Fibroblast of skin of left biceps (primary cell): ENCODE measurements at regions not wholly inside any gene's neighbourhood (a gene's known extent, or its start where the extent isn't known, plus 50 kb on each side); places are given as distances from the start of the nearest gene placed in this dataset.

Experiments
- DNase-seq, 2 experiments: peaks; one replicate each; pipeline ENCODE4 v3.0.0-alpha.2; 2013; ENCODE audit warnings: low read depth in 2 of 2

- DNase-seq, result peak in 1 of 2 experiments; percentile 13
Observed at GRCh38 chr1:88063605-88064004, 620.5 kb upstream of the PKN2 start.

GRCh38 chr1:88068407-88068960 is 615.6 kb upstream of the PKN2 start:
- no peak for DNase-seq

GRCh38 chr1:88070956-88071355 is 613.1 kb upstream of the PKN2 start:
- no peak for DNase-seq

GRCh38 chr1:88074661-88075060 is 609.4 kb upstream of the PKN2 start:
- DNase-seq, result no peak

GRCh38 chr1:88075813-88076212 is 608.3 kb upstream of the PKN2 start:
- DNase-seq, result no peak

- DNase-seq, result no peak
Observed at GRCh38 chr1:88079036-88079435, 605.0 kb upstream of the PKN2 start.

GRCh38 chr1:88080875-88081274 is 603.2 kb upstream of the PKN2 start:
- DNase-seq, result no peak

GRCh38 chr1:88088481-88088880 is 595.6 kb upstream of the PKN2 start:
- no peak for DNase-seq

- DNase-seq, result no peak
Observed at GRCh38 chr1:88089961-88090360, 594.1 kb upstream of the PKN2 start.

- DNase-seq, result no peak
Observed at GRCh38 chr1:88098881-88099280, 585.2 kb upstream of the PKN2 start.

- DNase-seq, result no peak
Observed at GRCh38 chr1:88101041-88101440, 583.0 kb upstream of the PKN2 start.

GRCh38 chr1:88104236-88104635 is 579.8 kb upstream of the PKN2 start:
- peak in 1 of 2 experiments; percentile 1 for DNase-seq

GRCh38 chr1:88104886-88105285 is 579.2 kb upstream of the PKN2 start:
- DNase-seq, result no peak

- no peak for DNase-seq
Observed at GRCh38 chr1:88111816-88112215, 572.3 kb upstream of the PKN2 start.

GRCh38 chr1:88117597-88117996 is 566.5 kb upstream of the PKN2 start:
- DNase-seq, result no peak

GRCh38 chr1:88118176-88118845 is 565.8 kb upstream of the PKN2 start:
- DNase-seq, result no peak

GRCh38 chr1:88124614-88125013 is 559.5 kb upstream of the PKN2 start:
- DNase-seq, result no peak

- no peak for DNase-seq
Observed at GRCh38 chr1:88126467-88126866, 557.6 kb upstream of the PKN2 start.

- no peak for DNase-seq
Observed at GRCh38 chr1:88133991-88134390, 550.1 kb upstream of the PKN2 start.

GRCh38 chr1:88134983-88135921 is 548.8 kb upstream of the PKN2 start:
- DNase-seq, result no peak

- no peak for DNase-seq
Observed at GRCh38 chr1:88139633-88140032, 544.4 kb upstream of the PKN2 start.

GRCh38 chr1:88140325-88140724 is 543.7 kb upstream of the PKN2 start:
- no peak for DNase-seq
